GM12878 (cell line): ENCODE measurements at regions not wholly inside any gene's neighbourhood (a gene's known extent, or its start where the extent isn't known, plus 50 kb on each side); places are given as distances from the start of the nearest gene placed in this dataset.

Experiments used
- ATAC-seq: fragments of 200-7000 bp; cut with Tn5 transposase; 3 replicates; pipeline ENCODE4 v1.9.1; 2020; ENCODE audit warnings: mild to moderate bottlenecking, moderate library complexity
- BruUV-seq: library from RNA; stranded (reverse); fragments of 400-500 nt; replicated peaks from 2 replicates; lab custom pipeline; 2021; lab: Mats Ljungman, UMichigan
- CTCF ChIA-PET: fragments of 300-600 bp; sonication (Branson Sonifier 250); formaldehyde crosslinking; extraction: SDS; loops from one replicate; lab custom pipeline; 2021; ENCODE audit warnings: inconsistent platforms; lab: Yijun Ruan, JAX
- POLR2A ChIA-PET: fragments of 350-600 bp; formaldehyde crosslinking; extraction: SDS; loops from one replicate; lab custom pipeline; 2021; ENCODE audit warnings: inconsistent platforms; lab: Charles Lee
- RAD21 ChIA-PET: fragments of 300-600 bp; sonication (Branson Sonifier 250); formaldehyde crosslinking; loops from one replicate; lab custom pipeline; 2023; ENCODE audit warnings: antibody characterized with exemption; ENCODE audit not compliant: unreplicated experiment; lab: Charles Lee
- SMC1A ChIA-PET: fragments of 300-600 bp; sonication (Branson Sonifier 250); formaldehyde crosslinking; loops from one replicate; lab custom pipeline; 2023; ENCODE audit not compliant: unreplicated experiment, uncharacterized antibody; lab: Charles Lee
- DNase-seq: peaks from one replicate; pipeline ENCODE4 v3.0.0-alpha.2; 2011; ENCODE audit warnings: low read depth, low spot score
- FAIRE-seq: peaks from 3 replicates; lab custom pipeline; 2011; peaks lifted over from hg19 to GRCh38; lab: Jason Lieb, UNC
- H2AFZ ChIP-seq: 2 replicates; pipeline ENCODE4 v1.6.0; 2011; ENCODE audit warnings: low read depth, low read length, control low read depth; ENCODE audit not compliant: control insufficient read depth
- H3K27ac ChIP-seq: 2 replicates; pipeline ENCODE4 v1.5.1; 2011; ENCODE audit warnings: control low read depth; ENCODE audit not compliant: control insufficient read depth, insufficient read depth
- H3K27me3 ChIP-seq, 2 experiments: replicated peaks in 1 of 2; 2 replicates each; pipeline versions ENCODE4 v1.6.0 to v1.6.1; 2011; ENCODE audit warnings: low read length in 1 of 2; ENCODE audit not compliant: control insufficient read depth in 2 of 2, insufficient read depth in 2 of 2
- H3K36me3 ChIP-seq, 2 experiments: 2 replicates each; pipeline ENCODE4 v1.5.1; 2011; ENCODE audit warnings: low read length in 1 of 2; ENCODE audit not compliant: control insufficient read depth in 2 of 2, insufficient read depth in 2 of 2
- H3K4me1 ChIP-seq: 2 replicates; pipeline ENCODE4 v1.6.1; 2011; ENCODE audit warnings: mild to moderate bottlenecking, low read length, moderate library complexity, mixed read lengths; ENCODE audit not compliant: control insufficient read depth, insufficient read depth
- H3K4me2 ChIP-seq: 2 replicates; pipeline ENCODE4 v1.6.0; 2011; ENCODE audit warnings: control low read depth; ENCODE audit not compliant: control insufficient read depth, insufficient read depth
- H3K4me3 ChIP-seq: fragments of 200-600 bp; sonication (generic); 2 replicates; pipeline ENCODE4 v1.5.1; 2016
- H3K79me2 ChIP-seq: 2 replicates; pipeline ENCODE4 v1.6.0; 2011; ENCODE audit warnings: low read length; ENCODE audit not compliant: control insufficient read depth, insufficient read depth
- H3K9ac ChIP-seq: 2 replicates; pipeline ENCODE4 v1.8.0; 2011; ENCODE audit warnings: low read length, control low read depth, mixed read lengths; ENCODE audit not compliant: control insufficient read depth, insufficient read depth
- H3K9me3 ChIP-seq: replicated peaks from 3 replicates; pipeline ENCODE4 v1.5.1; 2011; ENCODE audit warnings: mild to moderate bottlenecking, low read length; ENCODE audit not compliant: control insufficient read depth, insufficient read depth
- H4K20me1 ChIP-seq: 2 replicates; pipeline ENCODE4 v1.6.0; 2011; ENCODE audit not compliant: control insufficient read depth, insufficient read depth
- CBX3 ChIP-seq: fragments of 200-600 bp; sonication (generic); IDR thresholded peaks from 2 replicates; pipeline ENCODE4 v1.6.1; 2016; ENCODE audit warnings: low read depth, borderline replicate concordance
- CBX5 ChIP-seq: sonication (generic); IDR thresholded peaks from 2 replicates; pipeline ENCODE4 v1.6.1; 2016; ENCODE audit warnings: low read depth, moderate library complexity, mild to moderate bottlenecking, inconsistent platforms
- CHD1 ChIP-seq: IDR thresholded peaks from 2 replicates; pipeline ENCODE4 v1.6.1; 2012; ENCODE audit warnings: low read depth, low read length, improper control_type of control experiment
- CHD4 ChIP-seq: fragments of 200-600 bp; sonication (generic); IDR thresholded peaks from 2 replicates; pipeline ENCODE4 v1.6.1; 2016; ENCODE audit warnings: mild to moderate bottlenecking
- CTCF ChIP-seq, 3 experiments: IDR thresholded peaks in 2 of 3; conservative IDR thresholded peaks in 1 of 3; 2 replicates each; pipeline ENCODE4 v1.5.1; 2011; ENCODE audit warnings: low read depth in 3 of 3, low read length in 3 of 3, mild to moderate bottlenecking in 3 of 3, control low read depth in 2 of 3, moderate library complexity in 2 of 3, inconsistent platforms in 1 of 3, mixed read lengths in 1 of 3; ENCODE audit not compliant: control insufficient read depth in 2 of 3, insufficient read depth in 1 of 3; ENCODE audit errors: extremely low read depth in 1 of 3
- DPF2 ChIP-seq: fragments of 450-650 bp; IDR thresholded peaks from 2 replicates; pipeline ENCODE4 v1.6.1; 2017; ENCODE audit warnings: mild to moderate bottlenecking
- MEF2B ChIP-seq: fragments of 450-650 bp; IDR thresholded peaks from 2 replicates; pipeline ENCODE4 v1.6.1; 2018; ENCODE audit warnings: mild to moderate bottlenecking, moderate library complexity; ENCODE audit not compliant: partially characterized antibody, poor library complexity, severe bottlenecking
- RCOR1 ChIP-seq: conservative IDR thresholded peaks from 2 replicates; pipeline ENCODE4 v1.6.1; 2012; ENCODE audit warnings: low read depth, low read length, improper control_type of control experiment
- SP1 ChIP-seq: IDR thresholded peaks from one replicate; pipeline ENCODE4 v1.6.1; 2011; ENCODE audit warnings: low read depth, low read length
- WRNIP1 ChIP-seq: IDR thresholded peaks from 2 replicates; pipeline ENCODE4 v1.6.1; 2011; ENCODE audit warnings: low read depth, low read length, improper control_type of control experiment, borderline replicate concordance
- YY1 ChIP-seq: IDR thresholded peaks from 2 replicates; pipeline ENCODE4 v1.6.1; 2011; ENCODE audit warnings: low read depth, mild to moderate bottlenecking, low read length
- ZNF207 ChIP-seq: fragments of 450-650 bp; IDR thresholded peaks from 2 replicates; pipeline ENCODE4 v1.6.1; 2014; ENCODE audit warnings: antibody characterized with exemption, mild to moderate bottlenecking, borderline replicate concordance
- WGBS: methylation state at CpG from one replicate; pipeline ENCODE4 v1.1.6; 2016; ENCODE audit warnings: low lambda C conversion rate; ENCODE audit not compliant: insufficient replicate concordance, insufficient coverage; ENCODE audit errors: missing lambda C conversion rate; 5-methylcytosine and 5-hydroxymethylcytosine counted together
- in situ Hi-C: fragments of 300-500 bp; cut with MboI; formaldehyde crosslinking; loops from 9 replicates; pipeline ENCODE4 v1.14.3; 2018; ENCODE audit warnings: mixed read lengths
- intact Hi-C: fragments of 100-400 bp; cut with micrococcal nuclease; formaldehyde crosslinking; loops from one replicate; pipeline ENCODE4 v1.14.2; 2022; ENCODE audit not compliant: unreplicated experiment
- TF ChIP-seq, protein P1 (sequence below): fragments of 450-650 bp; IDR thresholded peaks from 2 replicates; pipeline ENCODE4 v1.6.1; 2017; ENCODE audit warnings: mild to moderate bottlenecking, moderate library complexity
- TF ChIP-seq, protein P2 (sequence below): fragments of 450-650 bp; conservative IDR thresholded peaks from 2 replicates; pipeline ENCODE4 v1.6.1; 2017; ENCODE audit warnings: mild to moderate bottlenecking, moderate library complexity
- TF ChIP-seq, protein P3 (sequence below): fragments of 450-650 bp; IDR thresholded peaks from 2 replicates; pipeline ENCODE4 v1.6.1; 2017; ENCODE audit warnings: borderline replicate concordance

DNA sequence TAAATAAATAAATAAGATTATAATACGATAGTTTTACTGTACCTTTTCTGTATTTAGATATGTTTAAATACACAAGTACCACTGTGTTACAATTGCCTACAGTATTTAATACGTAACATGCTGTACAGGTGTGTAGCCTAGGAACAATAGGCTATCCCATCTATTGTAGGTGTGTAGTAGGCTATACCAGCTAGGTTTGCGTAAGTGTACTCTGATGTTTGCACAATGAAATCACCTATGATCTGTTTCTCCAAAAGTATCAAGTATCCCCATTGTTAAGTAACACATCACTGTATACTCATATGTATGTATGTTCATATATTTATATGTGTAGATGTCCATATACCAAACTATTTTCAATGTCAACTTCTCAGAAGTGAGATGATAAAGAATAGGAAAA is 118.2 kb upstream of the RND3 start:
- DNase-seq, result no peak
- TF ChIP-seq, protein P1, sequence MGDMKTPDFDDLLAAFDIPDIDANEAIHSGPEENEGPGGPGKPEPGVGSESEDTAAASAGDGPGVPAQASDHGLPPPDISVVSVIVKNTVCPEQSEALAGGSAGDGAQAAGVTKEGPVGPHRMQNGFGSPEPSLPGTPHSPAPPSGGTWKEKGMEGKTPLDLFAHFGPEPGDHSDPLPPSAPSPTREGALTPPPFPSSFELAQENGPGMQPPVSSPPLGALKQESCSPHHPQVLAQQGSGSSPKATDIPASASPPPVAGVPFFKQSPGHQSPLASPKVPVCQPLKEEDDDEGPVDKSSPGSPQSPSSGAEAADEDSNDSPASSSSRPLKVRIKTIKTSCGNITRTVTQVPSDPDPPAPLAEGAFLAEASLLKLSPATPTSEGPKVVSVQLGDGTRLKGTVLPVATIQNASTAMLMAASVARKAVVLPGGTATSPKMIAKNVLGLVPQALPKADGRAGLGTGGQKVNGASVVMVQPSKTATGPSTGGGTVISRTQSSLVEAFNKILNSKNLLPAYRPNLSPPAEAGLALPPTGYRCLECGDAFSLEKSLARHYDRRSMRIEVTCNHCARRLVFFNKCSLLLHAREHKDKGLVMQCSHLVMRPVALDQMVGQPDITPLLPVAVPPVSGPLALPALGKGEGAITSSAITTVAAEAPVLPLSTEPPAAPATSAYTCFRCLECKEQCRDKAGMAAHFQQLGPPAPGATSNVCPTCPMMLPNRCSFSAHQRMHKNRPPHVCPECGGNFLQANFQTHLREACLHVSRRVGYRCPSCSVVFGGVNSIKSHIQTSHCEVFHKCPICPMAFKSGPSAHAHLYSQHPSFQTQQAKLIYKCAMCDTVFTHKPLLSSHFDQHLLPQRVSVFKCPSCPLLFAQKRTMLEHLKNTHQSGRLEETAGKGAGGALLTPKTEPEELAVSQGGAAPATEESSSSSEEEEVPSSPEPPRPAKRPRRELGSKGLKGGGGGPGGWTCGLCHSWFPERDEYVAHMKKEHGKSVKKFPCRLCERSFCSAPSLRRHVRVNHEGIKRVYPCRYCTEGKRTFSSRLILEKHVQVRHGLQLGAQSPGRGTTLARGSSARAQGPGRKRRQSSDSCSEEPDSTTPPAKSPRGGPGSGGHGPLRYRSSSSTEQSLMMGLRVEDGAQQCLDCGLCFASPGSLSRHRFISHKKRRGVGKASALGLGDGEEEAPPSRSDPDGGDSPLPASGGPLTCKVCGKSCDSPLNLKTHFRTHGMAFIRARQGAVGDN, result no peak
- no peak for TF ChIP-seq CBX3
- TF ChIP-seq ZNF207, result no peak
- TF ChIP-seq, protein P2, sequence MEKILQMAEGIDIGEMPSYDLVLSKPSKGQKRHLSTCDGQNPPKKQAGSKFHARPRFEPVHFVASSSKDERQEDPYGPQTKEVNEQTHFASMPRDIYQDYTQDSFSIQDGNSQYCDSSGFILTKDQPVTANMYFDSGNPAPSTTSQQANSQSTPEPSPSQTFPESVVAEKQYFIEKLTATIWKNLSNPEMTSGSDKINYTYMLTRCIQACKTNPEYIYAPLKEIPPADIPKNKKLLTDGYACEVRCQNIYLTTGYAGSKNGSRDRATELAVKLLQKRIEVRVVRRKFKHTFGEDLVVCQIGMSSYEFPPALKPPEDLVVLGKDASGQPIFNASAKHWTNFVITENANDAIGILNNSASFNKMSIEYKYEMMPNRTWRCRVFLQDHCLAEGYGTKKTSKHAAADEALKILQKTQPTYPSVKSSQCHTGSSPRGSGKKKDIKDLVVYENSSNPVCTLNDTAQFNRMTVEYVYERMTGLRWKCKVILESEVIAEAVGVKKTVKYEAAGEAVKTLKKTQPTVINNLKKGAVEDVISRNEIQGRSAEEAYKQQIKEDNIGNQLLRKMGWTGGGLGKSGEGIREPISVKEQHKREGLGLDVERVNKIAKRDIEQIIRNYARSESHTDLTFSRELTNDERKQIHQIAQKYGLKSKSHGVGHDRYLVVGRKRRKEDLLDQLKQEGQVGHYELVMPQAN, result no peak
- no peak for TF ChIP-seq YY1
- no peak for TF ChIP-seq DPF2
- no peak for TF ChIP-seq SP1
- TF ChIP-seq CHD1, result no peak
- no peak for TF ChIP-seq RCOR1
- TF ChIP-seq CHD4, result no peak
- TF ChIP-seq CBX5, result no peak
- TF ChIP-seq, protein P3, sequence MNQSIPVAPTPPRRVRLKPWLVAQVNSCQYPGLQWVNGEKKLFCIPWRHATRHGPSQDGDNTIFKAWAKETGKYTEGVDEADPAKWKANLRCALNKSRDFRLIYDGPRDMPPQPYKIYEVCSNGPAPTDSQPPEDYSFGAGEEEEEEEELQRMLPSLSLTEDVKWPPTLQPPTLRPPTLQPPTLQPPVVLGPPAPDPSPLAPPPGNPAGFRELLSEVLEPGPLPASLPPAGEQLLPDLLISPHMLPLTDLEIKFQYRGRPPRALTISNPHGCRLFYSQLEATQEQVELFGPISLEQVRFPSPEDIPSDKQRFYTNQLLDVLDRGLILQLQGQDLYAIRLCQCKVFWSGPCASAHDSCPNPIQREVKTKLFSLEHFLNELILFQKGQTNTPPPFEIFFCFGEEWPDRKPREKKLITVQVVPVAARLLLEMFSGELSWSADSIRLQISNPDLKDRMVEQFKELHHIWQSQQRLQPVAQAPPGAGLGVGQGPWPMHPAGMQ, result no peak
- no peak for TF ChIP-seq MEF2B
- TF ChIP-seq WRNIP1, result no peak
- no peak for TF ChIP-seq CTCF (IDR thresholded peaks at IDR 0.05 in 2 of 3, conservative IDR thresholded peaks at IDR 0.05 in 1 of 3; ENCODE audit: control insufficient read depth in 2 of 3, extremely low read depth in 1 of 3, insufficient read depth in 1 of 3, low read depth in 3 of 3, low read length in 3 of 3)

More for the DNA sequence above, 118.2 kb upstream of the RND3 start:
- Histone ChIP-seq H3K4me3 (no peak overlapping the region), H3K79me2 (no peaks in the 10 kb centered on the region), H3K9ac (no peak overlapping the region), H3K4me2 (no peak overlapping the region), H3K36me3 (no peaks in the 10 kb centered on the region), H2AFZ (no peak overlapping the region), H3K27me3 (no peaks in the 10 kb centered on the region), H3K9me3 (no peaks in the 10 kb centered on the region), H3K27ac (no peak overlapping the region), H3K4me1 (no peaks in the 10 kb centered on the region), H4K20me1 (no peaks in the 10 kb centered on the region)
- RAD21 ChIA-PET, result interaction anchor here (1.0 kb wide), 1 partner anchor 10 kb away, joined by 4 read pairs; no protein-coding TSS in a partner anchor
- CTCF ChIA-PET, result interaction anchor here (2.2 kb wide), 1 partner anchor 181 kb away, joined by 8 read pairs; no protein-coding TSS in a partner anchor
- 45% methylated on average over 3 of the region's 3 CpGs for WGBS
- SMC1A ChIA-PET, result interaction anchor here (0.6 to 2.3 kb wide), 8 partner anchors 12 to 179 kb away, joined by 3 to 13 read pairs (median 4); no protein-coding TSS in a partner anchor
- BruUV-seq, result no TSS peak
- ATAC-seq (no peak), FAIRE-seq (no peak)
- intact Hi-C loops, result no loop called here
- POLR2A ChIA-PET, result interaction anchor here (0.5 to 1.7 kb wide), 2 partner anchors 12 to 606 kb away, joined by 4 read pairs; no protein-coding TSS in a partner anchor
- in situ Hi-C loops, result no loop called here
